ENCODE measurements at regions not wholly inside any gene's neighbourhood (a gene's known extent, or its start where the extent isn't known, plus 50 kb on each side); places are given as distances from the start of the nearest gene placed in this dataset.

GRCh38 chr1:90834354-90834885, 117.3 kb upstream of the BARHL2 start:
- H2BK12ac ChIP-seq (ENCODE audit: low read depth, low read length) = peak overlapping the region; percentile 22; the same call in 1 of the 2 replicates
- H3K14ac ChIP-seq (ENCODE audit: insufficient read length) = no peak overlapping the region
- peak overlapping the region in 3 of 4 experiments; percentile 14 to 60 (median 37); a peak in 1 of 8 replicates for H3K4me3 ChIP-seq (ENCODE audit: extremely low read depth in 1 of 4, insufficient read depth in 2 of 4, low read depth in 3 of 4, low read length in 4 of 4)
- peaks cover 0 to 3% (median 0%) of the 10 kb centered on the region in 4 experiments; a peak in 1 of 8 replicates for H3K36me3 ChIP-seq (ENCODE audit: control insufficient read depth in 2 of 4, insufficient read depth in 4 of 4, low read length in 3 of 4)
- no peak overlapping the region for H3K56ac ChIP-seq (replicated peaks; ENCODE audit: insufficient read length, low read depth, low read length)
- 15% methylated on average over 23 of the region's 23 CpGs; no CpG with 5 or more reads in 1 of the 2 experiments for WGBS, 2 experiments (ENCODE audit: extremely low coverage in 1 of 2, insufficient coverage in 1 of 2, insufficient read length in 1 of 2, insufficient replicate concordance in 2 of 2, low coverage in 1 of 2, low lambda C conversion rate in 2 of 2, missing lambda C conversion rate in 1 of 2)
- no peaks in the 10 kb centered on the region for H3K79me1 ChIP-seq (ENCODE audit: low read depth, low read length)
- ChIA-PET CTCF (ENCODE audit: partially characterized antibody) (interaction anchor here (0.7 to 4.2 kb wide), 12 partner anchors 8 to 331 kb away, joined by 3 to 33 read pairs (median 4); no protein-coding TSS in a partner anchor), POLR2A (ENCODE audit: partially characterized antibody) (interaction anchor here (0.8 to 1.2 kb wide), 2 partner anchors 14 to 109 kb away, joined by 3 to 4 read pairs; no protein-coding TSS in a partner anchor)
- FAIRE-seq (no peak), DNase-seq (ENCODE audit: low read depth in 1 of 2, low spot score in 2 of 2) (no peak)
- no peaks in the 10 kb centered on the region for H3K9me3 ChIP-seq (ENCODE audit: insufficient read depth in 2 of 2, low read depth in 1 of 2, low read length in 1 of 2)
- no peak overlapping the region for H4K5ac ChIP-seq (ENCODE audit: insufficient read length, low read depth, low read length)
- H2BK5ac ChIP-seq (ENCODE audit: low read depth, low read length) = no peak overlapping the region
- H4K8ac ChIP-seq (ENCODE audit: extremely low read depth, insufficient read depth, low read length) = no peak overlapping the region
- no peak overlapping the region for H2BK120ac ChIP-seq (replicated peaks; ENCODE audit: low read depth, low read length)
- H2AK5ac ChIP-seq (ENCODE audit: low read depth, low read length) = no peak overlapping the region
- H2BK15ac ChIP-seq (ENCODE audit: low read length) = no peak overlapping the region
- no peak overlapping the region for H4K91ac ChIP-seq (replicated peaks; ENCODE audit: insufficient read length, low read length)
- peak overlapping the region; percentile 61 to 83; a peak in 2 of 4 replicates for H3K4me2 ChIP-seq (ENCODE audit: insufficient read depth in 1 of 2, low read depth in 2 of 2, low read length in 2 of 2)
- H3K79me2 ChIP-seq (ENCODE audit: control insufficient read depth in 1 of 2, insufficient read depth in 2 of 2, low read length in 2 of 2) = no peaks in the 10 kb centered on the region
- no peak overlapping the region for H2AFZ ChIP-seq (ENCODE audit: low read length)
- TF ChIP-seq RNF2 (IDR thresholded peaks at IDR 0.05; ENCODE audit: borderline replicate concordance, low read depth, low read length, missing control alignments, poor library complexity, severe bottlenecking) (peak; percentile 90), CHD1 (IDR thresholded peaks at IDR 0.05; ENCODE audit: low read depth, low read length) (no peak), TAF1 (IDR thresholded peaks at IDR 0.05; ENCODE audit: low read depth, low read length) (no peak), SRF (IDR thresholded peaks at IDR 0.05; ENCODE audit: low read depth, low read length) (no peak), CBX8 (IDR thresholded peaks at IDR 0.05; ENCODE audit: borderline replicate concordance, low read depth, low read length) (0 out of 2 replicates have a peak, but pooled peaks have one; percentile 30)
- H3K27ac ChIP-seq (ENCODE audit: low read depth, low read length) = no peak overlapping the region
- no peak overlapping the region for H3K4ac ChIP-seq (replicated peaks; ENCODE audit: insufficient read length, low read depth, low read length)
- H3K23me2 ChIP-seq (ENCODE audit: low read depth, low read length) = peaks cover 7% of the 10 kb centered on the region; the same call in 1 of the 2 replicates
- H4K20me1 ChIP-seq (replicated peaks in 1 of 2; ENCODE audit: control insufficient read depth in 1 of 2, insufficient read depth in 2 of 2, low read length in 2 of 2) = peaks cover 0 to 13% of the 10 kb centered on the region in 2 experiments
- no peak overlapping the region for H3K23ac ChIP-seq (ENCODE audit: insufficient read length)
- H3K27me3 ChIP-seq (replicated peaks in 1 of 4; ENCODE audit: control insufficient read depth in 3 of 4, extremely low read depth in 1 of 4, insufficient read depth in 3 of 4, low read length in 3 of 4) = peaks cover 49 to 83% (median 72%) of the 10 kb centered on the region in 4 experiments
- H3K18ac ChIP-seq (ENCODE audit: extremely low read depth, low read length) = no peak overlapping the region
- H3K9ac ChIP-seq (replicated peaks in 1 of 4; ENCODE audit: extremely low read depth in 1 of 4, low read depth in 3 of 4, low read length in 3 of 4) = no peak overlapping the region
- H3K4me1 ChIP-seq (replicated peaks in 1 of 4; ENCODE audit: control insufficient read depth in 3 of 4, insufficient read depth in 4 of 4, low read length in 3 of 4) = peaks cover 12 to 31% (median 21%) of the 10 kb centered on the region in 4 experiments; a peak in 6 of 7 replicates
- H2BK20ac ChIP-seq (ENCODE audit: low read length) = no peak overlapping the region

All from H1 (cell line).